Fibroblast of lung (primary cell): ENCODE measurements at regions not wholly inside any gene's neighbourhood (a gene's known extent, or its start where the extent isn't known, plus 50 kb on each side); places are given as distances from the start of the nearest gene placed in this dataset.

ENCODE experiments used
- DNase-seq, 2 donors: peaks; one replicate each; pipeline versions ENCODE4 v3.0.0 to v3.0.0-alpha.2; 2010; ENCODE audit warnings: low read depth in 2 of 2
- H2AFZ ChIP-seq: 2 replicates; pipeline ENCODE4 v1.5.1; 2012; ENCODE audit warnings: low read length, control low read depth, inconsistent platforms
- H3K27ac ChIP-seq: 2 replicates; pipeline ENCODE4 v1.5.1; 2011; ENCODE audit warnings: low read length, control low read depth; ENCODE audit not compliant: insufficient read depth
- H3K27me3 ChIP-seq: 2 replicates; pipeline ENCODE4 v1.5.1; 2011; ENCODE audit warnings: mild to moderate bottlenecking, low read length; ENCODE audit not compliant: control insufficient read depth, insufficient read depth
- H3K36me3 ChIP-seq: 2 replicates; pipeline ENCODE4 v1.5.1; 2011; ENCODE audit warnings: low read length; ENCODE audit not compliant: control insufficient read depth, insufficient read depth
- H3K4me1 ChIP-seq: 2 replicates; pipeline ENCODE4 v1.5.1; 2011; ENCODE audit warnings: low read length; ENCODE audit not compliant: control insufficient read depth, insufficient read depth; ENCODE audit errors: extremely low read depth
- H3K4me2 ChIP-seq: 2 replicates; pipeline ENCODE4 v1.5.1; 2011; ENCODE audit warnings: low read length, control low read depth; ENCODE audit not compliant: insufficient read depth; ENCODE audit errors: extremely low read depth
- H3K4me3 ChIP-seq, 4 experiments: fragments of 200-600 bp in 1 of 4; sonication (generic) in 1 of 4; replicated peaks in 1 of 4; 2 replicates each; pipeline ENCODE4 v1.5.1; 2011 to 2016; ENCODE audit warnings: low read length in 4 of 4, low read depth in 3 of 4, mild to moderate bottlenecking in 3 of 4, control low read depth in 2 of 4, inconsistent platforms in 1 of 4, mixed read lengths in 1 of 4; ENCODE audit not compliant: insufficient read depth in 1 of 4; ENCODE audit errors: control extremely low read depth in 1 of 4
- H3K79me2 ChIP-seq: 2 replicates; pipeline ENCODE4 v1.5.1; 2012; ENCODE audit warnings: mild to moderate bottlenecking, low read length, inconsistent platforms; ENCODE audit not compliant: control insufficient read depth, insufficient read depth
- H3K9ac ChIP-seq: 2 replicates; pipeline ENCODE4 v1.5.1; 2011; ENCODE audit warnings: mild to moderate bottlenecking, low read length, control low read depth; ENCODE audit not compliant: insufficient read depth
- H3K9me3 ChIP-seq: 2 replicates; pipeline ENCODE4 v1.5.1; 2012; ENCODE audit warnings: low read depth, low read length; ENCODE audit not compliant: control insufficient read depth, insufficient read depth
- H4K20me1 ChIP-seq: 2 replicates; pipeline ENCODE4 v1.5.1; 2011; ENCODE audit warnings: low read length; ENCODE audit not compliant: control insufficient read depth, insufficient read depth; ENCODE audit errors: extremely low read depth
- CTCF ChIP-seq, 2 donors: IDR thresholded peaks in 1 of 2; conservative IDR thresholded peaks in 1 of 2; 1 replicate in 1 of 2; 2 replicates in 1 of 2; pipeline ENCODE4 v1.5.1; 2011 to 2012; ENCODE audit warnings: low read length in 2 of 2, control low read depth in 1 of 2, inconsistent platforms in 1 of 2, low read depth in 1 of 2, mild to moderate bottlenecking in 1 of 2
- EZH2 ChIP-seq: IDR thresholded peaks from 2 replicates; pipeline ENCODE4 v1.5.1; 2012; ENCODE audit warnings: low read length, control low read depth, mild to moderate bottlenecking; ENCODE audit errors: missing control alignments

DNA sequence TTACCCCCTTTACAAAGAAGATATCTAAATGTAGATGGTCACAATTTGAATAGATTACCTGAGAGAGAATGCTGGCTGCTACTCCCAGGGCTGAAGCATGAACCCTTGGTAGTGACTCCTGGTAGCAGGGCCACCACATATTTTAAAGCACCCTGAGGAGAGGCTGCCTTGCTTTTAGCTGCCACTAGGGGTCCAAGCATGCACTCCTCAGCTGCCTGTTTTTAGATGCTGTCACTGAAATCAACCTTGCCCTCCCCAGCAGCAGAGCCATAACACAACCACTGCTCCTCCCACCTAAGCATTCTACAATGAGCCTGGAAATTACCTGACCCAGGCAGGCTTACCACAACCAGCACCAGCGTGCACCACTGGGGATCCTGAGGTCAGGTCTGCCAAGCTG lies 850.9 kb downstream of the FAM133A start:
- no peak overlapping the region for H3K4me3 ChIP-seq
- TF ChIP-seq CTCF (conservative IDR thresholded peaks at IDR 0.05 in 1 of 2, IDR thresholded peaks at IDR 0.05 in 1 of 2; ENCODE audit: low read depth in 1 of 2, low read length in 2 of 2) (no peak), EZH2 (no peak)
- H3K9me3 ChIP-seq, result no peaks in the 10 kb centered on the region
- no peaks in the 10 kb centered on the region for H3K36me3 ChIP-seq
- no peaks in the 10 kb centered on the region for H3K27me3 ChIP-seq
- H3K9ac ChIP-seq, result no peak overlapping the region
- H4K20me1 ChIP-seq, result no peaks in the 10 kb centered on the region
- H3K4me2 ChIP-seq, result no peak overlapping the region
- H3K4me1 ChIP-seq, result no peaks in the 10 kb centered on the region
- no peak overlapping the region for H3K27ac ChIP-seq
- H2AFZ ChIP-seq, result no peak overlapping the region
- no peaks in the 10 kb centered on the region for H3K79me2 ChIP-seq
- no peak for DNase-seq

DNA sequence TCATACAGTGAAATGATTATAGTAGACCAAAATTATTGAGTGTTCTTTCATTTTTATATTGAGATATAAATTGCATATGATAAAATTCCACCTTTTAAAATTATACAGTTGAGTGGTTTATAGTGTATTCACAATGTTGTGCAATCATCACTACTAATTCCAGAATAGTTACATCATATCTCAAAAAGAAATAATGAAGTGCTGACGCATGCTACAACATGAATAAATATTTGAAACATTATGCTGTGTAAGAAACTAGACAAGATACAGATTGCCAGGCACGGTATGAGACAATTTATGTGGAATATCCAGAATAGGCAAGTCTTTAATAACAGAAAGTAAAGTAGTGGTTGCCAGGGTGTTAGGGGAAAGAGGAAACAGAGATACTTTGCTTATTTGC lies 871.7 kb downstream of the FAM133A start:
- no peak for DNase-seq
- no peaks in the 10 kb centered on the region for H3K4me1 ChIP-seq
- no peaks in the 10 kb centered on the region for H3K27me3 ChIP-seq
- no peak overlapping the region for H3K4me3 ChIP-seq
- H3K36me3 ChIP-seq, result no peaks in the 10 kb centered on the region
- H3K4me2 ChIP-seq, result no peak overlapping the region
- no peak overlapping the region for H3K9ac ChIP-seq
- no peaks in the 10 kb centered on the region for H4K20me1 ChIP-seq
- TF ChIP-seq CTCF (conservative IDR thresholded peaks at IDR 0.05 in 1 of 2, IDR thresholded peaks at IDR 0.05 in 1 of 2; ENCODE audit: low read depth in 1 of 2, low read length in 2 of 2) (no peak), EZH2 (no peak)
- H2AFZ ChIP-seq, result no peak overlapping the region
- H3K79me2 ChIP-seq, result no peaks in the 10 kb centered on the region
- no peak overlapping the region for H3K27ac ChIP-seq
- H3K9me3 ChIP-seq, result no peaks in the 10 kb centered on the region

DNA sequence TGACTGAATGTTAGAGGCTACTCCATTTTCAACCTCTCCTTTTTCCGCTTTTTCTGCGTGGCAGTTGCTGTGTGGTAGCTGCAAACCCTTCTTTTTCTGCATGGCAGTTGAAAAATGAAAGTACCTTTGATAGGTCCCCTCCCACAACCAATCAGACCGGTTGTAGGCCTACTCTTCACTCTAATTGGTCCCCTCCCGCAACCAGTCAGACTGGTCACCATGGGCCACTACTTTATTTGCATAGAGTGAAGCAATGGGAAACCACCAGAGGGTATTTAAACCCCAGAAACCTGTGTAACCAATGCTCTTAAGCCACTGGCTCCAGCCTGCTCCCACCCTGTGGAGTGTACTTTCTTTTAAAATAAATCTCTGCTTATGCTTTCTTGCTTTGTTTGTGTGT lies 877.8 kb downstream of the FAM133A start:
- no peaks in the 10 kb centered on the region for H3K9me3 ChIP-seq
- H3K79me2 ChIP-seq, result no peaks in the 10 kb centered on the region
- H2AFZ ChIP-seq, result no peak overlapping the region
- no peak overlapping the region for H3K9ac ChIP-seq
- H3K27me3 ChIP-seq, result no peaks in the 10 kb centered on the region
- H3K4me1 ChIP-seq, result no peaks in the 10 kb centered on the region
- no peak for TF ChIP-seq CTCF (conservative IDR thresholded peaks at IDR 0.05 in 1 of 2, IDR thresholded peaks at IDR 0.05 in 1 of 2; ENCODE audit: low read depth in 1 of 2, low read length in 2 of 2)
- no peak for TF ChIP-seq EZH2
- no peak for DNase-seq
- H3K4me3 ChIP-seq, result no peak overlapping the region
- H3K4me2 ChIP-seq, result no peak overlapping the region
- H4K20me1 ChIP-seq, result no peaks in the 10 kb centered on the region
- H3K27ac ChIP-seq, result no peak overlapping the region
- H3K36me3 ChIP-seq, result no peaks in the 10 kb centered on the region
